DOHH2 (cell line): ENCODE measurements at regions not wholly inside any gene's neighbourhood (a gene's known extent, or its start where the extent isn't known, plus 50 kb on each side); places are given as distances from the start of the nearest gene placed in this dataset.

Source experiments
- H3F3A ChIP-seq: fragments of 200-600 bp; sonication (generic), shearing (Covaris generic); 2 replicates; pipeline ENCODE4 v1.6.0; 2016; ENCODE audit warnings: antibody characterized with exemption, mild to moderate bottlenecking; ENCODE audit not compliant: control insufficient read depth, insufficient read depth
- H3K27ac ChIP-seq: fragments of 200-600 bp; sonication (generic); 2 replicates; pipeline ENCODE4 v1.5.1; 2014; ENCODE audit warnings: low read depth, mild to moderate bottlenecking, low read length, moderate library complexity
- H3K27me3 ChIP-seq: fragments of 200-600 bp; sonication (generic); 2 replicates; pipeline ENCODE4 v1.6.1; 2014; ENCODE audit warnings: mild to moderate bottlenecking, low read length, mixed read lengths; ENCODE audit not compliant: control insufficient read depth
- H3K36me3 ChIP-seq: fragments of 200-600 bp; sonication (generic); 2 replicates; pipeline ENCODE4 v1.6.1; 2014; ENCODE audit warnings: mild to moderate bottlenecking, low read length, moderate library complexity, mixed read lengths; ENCODE audit not compliant: control insufficient read depth
- H3K4me1 ChIP-seq: fragments of 200-600 bp; sonication (generic); 2 replicates; pipeline ENCODE4 v1.6.1; 2014; ENCODE audit warnings: mild to moderate bottlenecking, low read length, mixed read lengths; ENCODE audit not compliant: control insufficient read depth
- H3K4me2 ChIP-seq: fragments of 200-600 bp; sonication (generic); 2 replicates; pipeline ENCODE4 v1.6.0; 2014; ENCODE audit warnings: mild to moderate bottlenecking, low read length, moderate library complexity
- H3K4me3 ChIP-seq: fragments of 200-600 bp; sonication (generic); 2 replicates; pipeline ENCODE4 v1.5.1; 2014; ENCODE audit warnings: mild to moderate bottlenecking, low read length, mixed read lengths
- H3K79me2 ChIP-seq: fragments of 200-600 bp; sonication (generic); 2 replicates; pipeline ENCODE4 v1.6.1; 2014; ENCODE audit warnings: mild to moderate bottlenecking, low read length, mixed read lengths; ENCODE audit not compliant: control insufficient read depth
- H3K9me2 ChIP-seq: fragments of 200-600 bp; sonication (generic); replicated peaks from 2 replicates; pipeline ENCODE4 v1.6.1; 2014; ENCODE audit warnings: mild to moderate bottlenecking, low read length, mixed read lengths; ENCODE audit not compliant: control insufficient read depth
- H3K9me3 ChIP-seq: fragments of 200-600 bp; sonication (generic); 2 replicates; pipeline ENCODE4 v1.6.1; 2014; ENCODE audit warnings: antibody characterized with exemption, low read length, mixed read lengths; ENCODE audit not compliant: control insufficient read depth, insufficient read depth
- H4K20me1 ChIP-seq: fragments of 200-600 bp; sonication (generic); 2 replicates; pipeline ENCODE4 v1.6.0; 2014; ENCODE audit warnings: low read depth, mild to moderate bottlenecking, antibody characterized with exemption, low read length, moderate library complexity; ENCODE audit not compliant: control insufficient read depth, insufficient read depth
- EZH2phosphoT487 ChIP-seq: fragments of 200-600 bp; sonication (generic); IDR thresholded peaks from 2 replicates; pipeline ENCODE4 v1.6.1; 2017; ENCODE audit warnings: borderline replicate concordance, mild to moderate bottlenecking, antibody characterized with exemption, low read length, moderate library complexity, mixed read lengths
- TF ChIP-seq, protein P1 (sequence below): fragments of 200-600 bp; sonication (generic); IDR thresholded peaks from one replicate; pipeline ENCODE4 v1.5.1; 2014; ENCODE audit warnings: antibody characterized with exemption, mild to moderate bottlenecking, low read depth, low read length; ENCODE audit not compliant: poor library complexity, severe bottlenecking

DNA sequence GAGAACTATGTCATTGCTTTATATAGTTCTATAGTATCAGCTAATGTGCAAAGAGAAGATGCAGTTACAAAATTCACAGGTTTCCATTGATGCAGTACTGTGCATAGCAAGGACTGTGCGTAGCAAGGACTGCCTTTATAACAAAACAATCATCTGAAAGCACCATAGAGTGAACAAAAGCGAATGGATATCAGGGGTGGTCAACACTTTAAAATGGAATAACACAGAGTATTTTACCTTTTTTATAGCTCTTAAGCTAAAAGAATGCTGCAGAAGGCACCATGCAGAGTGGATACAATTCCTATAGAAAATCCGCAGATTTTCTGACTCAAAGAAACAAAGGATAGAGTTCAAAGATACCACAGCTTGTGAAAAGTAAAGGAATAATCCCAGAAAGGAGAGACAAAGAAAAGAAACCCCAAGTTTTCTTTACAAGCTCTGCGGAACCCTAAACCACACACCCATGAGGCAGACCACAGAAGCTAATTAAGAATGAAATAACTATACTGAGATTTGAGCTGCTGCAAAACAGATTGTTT lies 229.9 kb upstream of the DTNA start:
- H3K36me3 ChIP-seq, result no peaks in the 10 kb centered on the region
- H3K27me3 ChIP-seq, result no peaks in the 10 kb centered on the region
- no peaks in the 10 kb centered on the region for H3F3A ChIP-seq
- H3K9me3 ChIP-seq, result no peaks in the 10 kb centered on the region
- H3K4me1 ChIP-seq, result no peaks in the 10 kb centered on the region
- H3K4me3 ChIP-seq, result no peak overlapping the region
- TF ChIP-seq EZH2phosphoT487, result no peak
- TF ChIP-seq, protein P1, sequence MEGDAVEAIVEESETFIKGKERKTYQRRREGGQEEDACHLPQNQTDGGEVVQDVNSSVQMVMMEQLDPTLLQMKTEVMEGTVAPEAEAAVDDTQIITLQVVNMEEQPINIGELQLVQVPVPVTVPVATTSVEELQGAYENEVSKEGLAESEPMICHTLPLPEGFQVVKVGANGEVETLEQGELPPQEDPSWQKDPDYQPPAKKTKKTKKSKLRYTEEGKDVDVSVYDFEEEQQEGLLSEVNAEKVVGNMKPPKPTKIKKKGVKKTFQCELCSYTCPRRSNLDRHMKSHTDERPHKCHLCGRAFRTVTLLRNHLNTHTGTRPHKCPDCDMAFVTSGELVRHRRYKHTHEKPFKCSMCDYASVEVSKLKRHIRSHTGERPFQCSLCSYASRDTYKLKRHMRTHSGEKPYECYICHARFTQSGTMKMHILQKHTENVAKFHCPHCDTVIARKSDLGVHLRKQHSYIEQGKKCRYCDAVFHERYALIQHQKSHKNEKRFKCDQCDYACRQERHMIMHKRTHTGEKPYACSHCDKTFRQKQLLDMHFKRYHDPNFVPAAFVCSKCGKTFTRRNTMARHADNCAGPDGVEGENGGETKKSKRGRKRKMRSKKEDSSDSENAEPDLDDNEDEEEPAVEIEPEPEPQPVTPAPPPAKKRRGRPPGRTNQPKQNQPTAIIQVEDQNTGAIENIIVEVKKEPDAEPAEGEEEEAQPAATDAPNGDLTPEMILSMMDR, result no peak
- no peaks in the 10 kb centered on the region for H3K79me2 ChIP-seq
- no peaks in the 10 kb centered on the region; the same call in 1 of the 2 replicates for H3K9me2 ChIP-seq
- no peak overlapping the region for H3K27ac ChIP-seq
- no peaks in the 10 kb centered on the region for H4K20me1 ChIP-seq
- H3K4me2 ChIP-seq, result no peak overlapping the region

DNA sequence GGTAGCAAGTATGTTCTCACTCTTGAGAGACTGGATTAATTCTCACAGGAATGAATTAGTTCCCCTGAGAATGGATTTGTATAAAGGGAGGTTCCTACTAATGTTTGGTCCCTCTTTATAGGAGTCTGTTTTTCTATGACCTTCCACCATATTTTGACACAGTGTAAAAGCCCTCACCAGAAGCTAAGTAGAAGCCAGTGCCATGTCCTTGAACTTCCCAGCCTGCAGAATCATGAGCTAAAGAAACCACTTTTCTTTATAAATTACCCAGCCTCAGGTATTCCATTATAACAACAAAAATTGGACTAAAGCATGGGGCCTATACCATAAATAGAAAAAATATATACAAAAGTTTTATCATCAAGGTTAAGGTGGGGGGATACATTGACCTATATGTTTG lies 227.9 kb upstream of the DTNA start:
- H3K4me2 ChIP-seq, result no peak overlapping the region
- no peak overlapping the region for H3K27ac ChIP-seq
- no peaks in the 10 kb centered on the region for H3K79me2 ChIP-seq
- TF ChIP-seq, protein P1, result no peak
- no peak for TF ChIP-seq EZH2phosphoT487
- H3K9me2 ChIP-seq, result no peaks in the 10 kb centered on the region; the same call in 1 of the 2 replicates
- H3K9me3 ChIP-seq, result no peaks in the 10 kb centered on the region
- H3K27me3 ChIP-seq, result no peaks in the 10 kb centered on the region
- no peaks in the 10 kb centered on the region for H3F3A ChIP-seq
- H3K4me1 ChIP-seq, result no peaks in the 10 kb centered on the region
- H3K4me3 ChIP-seq, result no peak overlapping the region
- H4K20me1 ChIP-seq, result no peaks in the 10 kb centered on the region
- H3K36me3 ChIP-seq, result no peaks in the 10 kb centered on the region

DNA sequence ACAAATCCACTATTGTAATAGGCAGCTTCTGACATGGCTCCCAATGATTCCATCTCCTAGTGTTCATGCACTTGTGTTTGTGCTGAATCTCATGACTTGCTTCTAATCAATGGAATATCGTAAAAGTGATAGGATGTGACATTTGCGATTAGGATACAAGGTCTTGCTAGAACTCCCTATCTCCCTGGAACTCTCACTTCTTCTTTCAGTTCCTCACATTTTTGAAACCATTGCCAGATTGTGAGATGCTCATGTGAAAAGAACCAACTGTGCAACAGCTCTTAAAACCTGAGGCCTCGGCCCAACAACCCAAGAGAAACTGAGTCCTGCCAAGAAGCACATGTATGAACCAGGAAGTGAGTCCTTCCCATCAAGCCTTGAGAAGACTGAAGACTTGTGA lies 226.9 kb upstream of the DTNA start:
- Histone ChIP-seq H3K4me3 (no peak overlapping the region), H3K4me1 (no peaks in the 10 kb centered on the region), H3K79me2 (no peaks in the 10 kb centered on the region), H3K4me2 (no peak overlapping the region), H3K27ac (no peak overlapping the region), H3F3A (no peaks in the 10 kb centered on the region), H3K27me3 (no peaks in the 10 kb centered on the region), H3K9me3 (no peaks in the 10 kb centered on the region), H3K36me3 (no peaks in the 10 kb centered on the region), H4K20me1 (no peaks in the 10 kb centered on the region), H3K9me2 (no peaks in the 10 kb centered on the region)
- TF ChIP-seq EZH2phosphoT487, result no peak
- TF ChIP-seq, protein P1, result no peak
